D721Med (cell line): ENCODE measurements at regions not wholly inside any gene's neighbourhood (a gene's known extent, or its start where the extent isn't known, plus 50 kb on each side); places are given as distances from the start of the nearest gene placed in this dataset.

Experiments
- DNase-seq: peaks from one replicate; pipeline ENCODE4 v3.0.0; 2011; ENCODE audit warnings: low spot score; ENCODE audit not compliant: insufficient read length
- FAIRE-seq: peaks from 2 replicates; lab custom pipeline; 2011; peaks lifted over from hg19 to GRCh38; lab: Jason Lieb, UNC
- CTCF ChIP-seq: IDR thresholded peaks from 2 replicates; pipeline ENCODE4 v1.5.1; 2012; ENCODE audit warnings: mild to moderate bottlenecking, control low read depth; ENCODE audit not compliant: insufficient read depth; ENCODE audit errors: missing control alignments

GRCh38 chr13:77991003-77991402 is 72.4 kb upstream of the EDNRB start:
- no peak for DNase-seq
- FAIRE-seq, result no peak
- no peak for TF ChIP-seq CTCF

GRCh38 chr13:77989281-77989680 is 70.7 kb upstream of the EDNRB start:
- DNase-seq (no peak), FAIRE-seq (no peak)
- TF ChIP-seq CTCF, result no peak

- no peak for FAIRE-seq
- TF ChIP-seq CTCF, result no peak
Observed at GRCh38 chr13:77988355-77988754, 69.7 kb upstream of the EDNRB start.

GRCh38 chr13:77986713-77987112 is 68.1 kb upstream of the EDNRB start:
- no peak for FAIRE-seq
- no peak for TF ChIP-seq CTCF

More at GRCh38 chr13:77988355-77988754, 69.7 kb upstream of the EDNRB start:
- no peak for DNase-seq

GRCh38 chr13:77985866-77986636 is 67.4 kb upstream of the EDNRB start:
- no peak for TF ChIP-seq CTCF
- no peak for FAIRE-seq

More at GRCh38 chr13:77986713-77987112, 68.1 kb upstream of the EDNRB start:
- no peak for DNase-seq

GRCh38 chr13:77981281-77981881 is 62.8 kb upstream of the EDNRB start:
- DNase-seq (no peak), FAIRE-seq (no peak)
- no peak for TF ChIP-seq CTCF

More at GRCh38 chr13:77985866-77986636, 67.4 kb upstream of the EDNRB start:
- DNase-seq, result no peak

GRCh38 chr13:77980592-77980991 is 62.0 kb upstream of the EDNRB start:
- no peak for TF ChIP-seq CTCF
- DNase-seq, result no peak
- FAIRE-seq, result no peak
